Pancreas (tissue), 10 donors: ENCODE measurements at regions not wholly inside any gene's neighbourhood (a gene's known extent, or its start where the extent isn't known, plus 50 kb on each side); places are given as distances from the start of the nearest gene placed in this dataset.

Source experiments
- ATAC-seq, 4 donors: fragments of 200-7000 bp; cut with Tn5 transposase; one replicate each; pipeline versions ENCODE4 v1.8.0 to v1.9.1; 2020; ENCODE audit warnings: mild to moderate bottlenecking in 4 of 4, moderate library complexity in 4 of 4
- DNase-seq, 6 donors: peaks; one replicate each; pipeline ENCODE4 v3.0.0-alpha.2; 2020
- FAIRE-seq: peaks from 2 replicates; lab custom pipeline; 2012; peaks lifted over from hg19 to GRCh38; lab: Jason Lieb, UNC
- H3K27ac ChIP-seq, 4 donors: fragments of 200-600 bp; sonication (generic); 1 replicate in 3 of 4; 2 replicates in 1 of 4; pipeline versions ENCODE4 v1.5.0 to v1.8.0; 2020
- H3K27me3 ChIP-seq, 4 donors: fragments of 200-600 bp; one replicate each; pipeline ENCODE4 v1.8.0; 2021
- H3K36me3 ChIP-seq, 3 donors: fragments of 200-600 bp; sonication (generic) in 1 of 3; one replicate each; pipeline versions ENCODE4 v1.5.0 to v1.8.0; 2020 to 2021
- H3K4me1 ChIP-seq, 3 donors: fragments of 200-600 bp; one replicate each; pipeline ENCODE4 v1.8.0; 2021
- H3K4me3 ChIP-seq, 4 donors: fragments of 200-600 bp; sonication (generic) in 2 of 4; one replicate each; pipeline versions ENCODE4 v1.5.0 to v1.8.0; 2020 to 2021
- H3K9me3 ChIP-seq, 4 donors: fragments of 200-600 bp; one replicate each; pipeline ENCODE4 v1.8.0; 2021
- WGBS, 2 donors: extraction: QIAGEN DNeasy Blood & Tissue Kit; methylation state at CpG; one replicate each; pipeline ENCODE4 v1.1.7; 2013; 5-methylcytosine and 5-hydroxymethylcytosine counted together
- intact Hi-C, 3 donors: fragments of 100-400 bp; cut with DNase I; formaldehyde crosslinking; loops; one replicate each; pipeline versions ENCODE4 v1.11.1 to v1.14.2; 2022
- TF ChIP-seq, protein P1 (sequence below), 4 donors: fragments of 200-600 bp; sonication (generic) in 3 of 4; IDR thresholded peaks; one replicate each; pipeline versions ENCODE4 v1.5.0 to v1.8.0; 2021; ENCODE audit warnings: antibody characterized with exemption in 4 of 4
- donor health status: healthy with polysubstance abuse.
- donor health status: DM: no; HTN: no; CAD: no; lungs with moderate emphysema.
- donor health status: DM: no; HTN: no; CAD: no.
- donor health status: control.
- donor health status: control.
- donor health status: Bipolar disorder and iron deficiency.
- donor health status: DM: yes; HTN: yes; CAD: no.
- donor health status: DM: no; HTN: no; CAD: no.
- donor health status: DM: no; HTN: no; CAD: no.
- donor health status: DM: yes; HTN: yes; CAD: no.

GRCh38 chr10:44759122-44759521, 152.0 kb upstream of the TMEM72 start:
- 67 to 72% methylated on average over 5 of the region's 5 CpGs for WGBS, 2 donors
- Histone ChIP-seq H3K4me3 (no peak overlapping the region), H3K27me3 (no peaks in the 10 kb centered on the region), H3K27ac (no peak overlapping the region), H3K9me3 (no peaks in the 10 kb centered on the region), H3K4me1 (no peaks in the 10 kb centered on the region), H3K36me3 (no peaks in the 10 kb centered on the region)
- no peak for FAIRE-seq
- TF ChIP-seq, protein P1, sequence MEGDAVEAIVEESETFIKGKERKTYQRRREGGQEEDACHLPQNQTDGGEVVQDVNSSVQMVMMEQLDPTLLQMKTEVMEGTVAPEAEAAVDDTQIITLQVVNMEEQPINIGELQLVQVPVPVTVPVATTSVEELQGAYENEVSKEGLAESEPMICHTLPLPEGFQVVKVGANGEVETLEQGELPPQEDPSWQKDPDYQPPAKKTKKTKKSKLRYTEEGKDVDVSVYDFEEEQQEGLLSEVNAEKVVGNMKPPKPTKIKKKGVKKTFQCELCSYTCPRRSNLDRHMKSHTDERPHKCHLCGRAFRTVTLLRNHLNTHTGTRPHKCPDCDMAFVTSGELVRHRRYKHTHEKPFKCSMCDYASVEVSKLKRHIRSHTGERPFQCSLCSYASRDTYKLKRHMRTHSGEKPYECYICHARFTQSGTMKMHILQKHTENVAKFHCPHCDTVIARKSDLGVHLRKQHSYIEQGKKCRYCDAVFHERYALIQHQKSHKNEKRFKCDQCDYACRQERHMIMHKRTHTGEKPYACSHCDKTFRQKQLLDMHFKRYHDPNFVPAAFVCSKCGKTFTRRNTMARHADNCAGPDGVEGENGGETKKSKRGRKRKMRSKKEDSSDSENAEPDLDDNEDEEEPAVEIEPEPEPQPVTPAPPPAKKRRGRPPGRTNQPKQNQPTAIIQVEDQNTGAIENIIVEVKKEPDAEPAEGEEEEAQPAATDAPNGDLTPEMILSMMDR (IDR thresholded peaks at IDR 0.05), result no peak
- no peak for ATAC-seq
- intact Hi-C loops, result no loop called here
- no peak for DNase-seq

- WGBS, 2 donors, result 45 to 48% methylated on average over 1 of the region's 1 CpG
- TF ChIP-seq, protein P1 (IDR thresholded peaks at IDR 0.05), result no peak
- no peak for DNase-seq
- no peaks in the 10 kb centered on the region for H3K9me3 ChIP-seq
- ATAC-seq, result no peak
- intact Hi-C loops, result no loop called here
- H3K4me1 ChIP-seq, result no peaks in the 10 kb centered on the region
- no peaks in the 10 kb centered on the region for H3K27me3 ChIP-seq
- H3K27ac ChIP-seq, result no peak overlapping the region
- H3K36me3 ChIP-seq, result no peaks in the 10 kb centered on the region
- no peak for FAIRE-seq
- no peak overlapping the region for H3K4me3 ChIP-seq
These were observed 150.6 kb upstream of the TMEM72 start for GRCh38 chr10:44760513-44760912.

- H3K27me3 ChIP-seq, result no peaks in the 10 kb centered on the region
- no peaks in the 10 kb centered on the region for H3K36me3 ChIP-seq
- intact Hi-C loops, result no loop called here
- FAIRE-seq (no peak), ATAC-seq (no peak), DNase-seq (no peak)
- TF ChIP-seq, protein P1 (IDR thresholded peaks at IDR 0.05), result no peak
- no peak overlapping the region for H3K27ac ChIP-seq
- no peaks in the 10 kb centered on the region for H3K4me1 ChIP-seq
- no peak overlapping the region for H3K4me3 ChIP-seq
- H3K9me3 ChIP-seq, result no peaks in the 10 kb centered on the region
- 41% methylated on average over 5 of the region's 5 CpGs for whole genome bisulfite sequencing, 2 donors
These were observed 150.1 kb upstream of the TMEM72 start for GRCh38 chr10:44761076-44761475.

DNA sequence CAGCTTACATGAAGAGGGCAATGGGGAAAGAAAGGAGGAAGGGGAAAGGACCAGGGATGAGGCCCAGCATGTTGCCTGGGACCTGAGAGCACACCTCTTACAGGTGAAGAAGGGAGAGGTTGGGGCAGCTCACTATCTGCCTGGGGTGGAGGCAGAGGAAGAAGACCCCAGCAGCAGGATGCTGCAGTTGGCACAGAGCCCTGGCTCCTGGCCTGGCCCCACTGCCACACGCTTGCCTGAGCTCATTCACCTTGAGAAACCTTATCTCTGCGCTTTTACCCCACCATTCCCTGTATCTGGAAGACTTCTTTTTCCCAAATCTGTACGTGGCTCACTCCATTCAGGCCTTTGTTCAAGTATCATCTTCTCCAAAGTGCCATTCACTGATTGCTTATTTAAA, 147.8 kb upstream of the TMEM72 start:
- TF ChIP-seq, protein P1 (IDR thresholded peaks at IDR 0.05), result no peak
- no peaks in the 10 kb centered on the region for H3K4me1 ChIP-seq
- 56 to 83% methylated on average over 3 of the region's 3 CpGs for WGBS, 2 donors
- FAIRE-seq, result no peak
- DNase-seq, result no peak
- H3K36me3 ChIP-seq, result no peaks in the 10 kb centered on the region
- no peak overlapping the region for H3K4me3 ChIP-seq
- intact Hi-C loops, result no loop called here
- ATAC-seq, result no peak
- H3K9me3 ChIP-seq, result no peaks in the 10 kb centered on the region
- H3K27ac ChIP-seq, result no peak overlapping the region
- no peaks in the 10 kb centered on the region for H3K27me3 ChIP-seq

DNA sequence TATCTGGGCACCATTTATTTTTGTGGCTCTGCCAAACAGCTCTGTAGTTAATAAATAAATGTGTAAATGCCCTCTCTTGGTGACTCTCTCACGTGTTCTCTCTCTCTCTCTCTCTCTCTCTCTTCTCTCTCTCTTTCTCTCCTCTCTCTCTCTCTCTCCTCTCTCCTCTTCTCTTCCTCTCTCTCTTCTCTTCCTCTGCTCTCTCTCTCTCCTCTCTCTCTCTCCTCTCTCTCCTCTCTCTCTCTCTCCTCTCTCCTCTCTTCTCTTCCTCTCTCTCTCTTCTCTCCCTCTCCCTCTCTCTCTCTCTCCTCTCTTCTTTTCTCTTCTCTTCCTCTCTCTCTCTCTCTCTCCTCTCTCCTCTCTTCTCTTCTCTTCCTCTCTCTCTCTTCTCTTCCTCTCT, 145.8 kb upstream of the TMEM72 start:
- Histone ChIP-seq H3K27me3 (no peaks in the 10 kb centered on the region), H3K36me3 (no peaks in the 10 kb centered on the region), H3K4me1 (no peaks in the 10 kb centered on the region), H3K27ac (no peak overlapping the region), H3K9me3 (no peaks in the 10 kb centered on the region), H3K4me3 (no peak overlapping the region)
- TF ChIP-seq, protein P1 (IDR thresholded peaks at IDR 0.05), result no peak
- intact Hi-C loops, result no loop called here
- 7 to 27% methylated on average over 1 of the region's 1 CpG for WGBS, 2 donors
- DNase-seq, result no peak
- no peak for FAIRE-seq
- no peak for ATAC-seq
